ENCODE measurements at regions not wholly inside any gene's neighbourhood (a gene's known extent, or its start where the extent isn't known, plus 50 kb on each side); places are given as distances from the start of the nearest gene placed in this dataset.

GRCh38 chr4:11587797-11588196, 159.1 kb upstream of the HS3ST1 start:
- TF ChIP-seq POLR2AphosphoS5 (IDR thresholded peaks at IDR 0.05; ENCODE audit: low read depth, low read length) (no peak), REST (IDR thresholded peaks at IDR 0.05; ENCODE audit: insufficient read depth in 1 of 2, low read depth in 2 of 2, low read length in 2 of 2) (no peak), TAF1 (IDR thresholded peaks at IDR 0.05; ENCODE audit: borderline replicate concordance, insufficient read depth, low read length) (no peak)
